Mesodermal cell (in vitro differentiated cells): ENCODE measurements at regions not wholly inside any gene's neighbourhood (a gene's known extent, or its start where the extent isn't known, plus 50 kb on each side); places are given as distances from the start of the nearest gene placed in this dataset.

Experiments used
- H3K27ac ChIP-seq: 2 replicates; pipeline ENCODE4 v1.7.0; 2013; ENCODE audit warnings: mild to moderate bottlenecking, low read depth, low read length, moderate library complexity; ENCODE audit not compliant: severe bottlenecking
- H3K36me3 ChIP-seq: 2 replicates; pipeline ENCODE4 v1.7.1; 2013; ENCODE audit warnings: mild to moderate bottlenecking, low read length, moderate library complexity; ENCODE audit not compliant: control insufficient read depth, insufficient read depth
- H3K4me1 ChIP-seq: one replicate; pipeline ENCODE4 v1.7.1; 2013; ENCODE audit warnings: mild to moderate bottlenecking, low read length; ENCODE audit not compliant: insufficient read depth, control insufficient read depth, poor library complexity, severe bottlenecking
- H3K4me3 ChIP-seq: 2 replicates; pipeline ENCODE4 v1.7.0; 2013; ENCODE audit warnings: low read length, control low read depth, mild to moderate bottlenecking; ENCODE audit not compliant: insufficient read depth, poor library complexity, severe bottlenecking; ENCODE audit errors: extremely low read depth
- H3K9me3 ChIP-seq: 2 replicates; pipeline ENCODE4 v1.7.1; 2013; ENCODE audit warnings: mild to moderate bottlenecking, low read length, moderate library complexity; ENCODE audit not compliant: control insufficient read depth
- WGBS, 2 experiments: methylation state at CpG; one replicate each; pipeline ENCODE4 v1.1.5; 2013; ENCODE audit warnings: missing lambda C conversion rate in 2 of 2; ENCODE audit not compliant: insufficient coverage in 2 of 2; 5-methylcytosine and 5-hydroxymethylcytosine counted together

DNA sequence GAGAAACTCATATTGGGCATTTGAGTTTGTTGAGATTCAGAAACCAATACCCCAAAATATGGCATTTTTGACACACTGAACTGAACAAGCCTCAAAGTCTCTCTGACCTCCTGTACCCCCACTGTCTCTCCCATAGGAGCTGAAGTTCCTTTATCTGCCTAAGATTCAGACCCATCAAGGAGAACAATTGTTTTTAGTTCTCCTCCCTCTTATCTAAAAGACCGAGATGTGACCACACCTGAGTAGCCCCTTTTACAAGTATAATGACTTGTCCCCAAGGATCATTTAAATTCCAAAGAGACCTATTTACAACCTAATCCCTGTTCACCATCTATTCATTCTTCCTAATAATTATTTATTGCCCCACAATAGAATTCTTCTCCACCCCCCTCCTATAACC, 122.1 kb upstream of the PLAAT1 start:
- Histone ChIP-seq H3K4me3 (no peak overlapping the region), H3K4me1 (no peaks in the 10 kb centered on the region)
- 89 to 100% methylated on average over 1 of the region's 1 CpG for WGBS, 2 experiments

GRCh38 chr3:193119926-193120325, 121.1 kb upstream of the PLAAT1 start:
- H3K4me1 ChIP-seq, result no peaks in the 10 kb centered on the region
- no peaks in the 10 kb centered on the region for H3K9me3 ChIP-seq
- no peak overlapping the region for H3K4me3 ChIP-seq
- no peak overlapping the region for H3K27ac ChIP-seq
- 100% methylated on average over 2 to 3 of the region's 3 CpGs for WGBS, 2 experiments
- H3K36me3 ChIP-seq, result no peaks in the 10 kb centered on the region

More for the DNA sequence above, 122.1 kb upstream of the PLAAT1 start:
- Histone ChIP-seq H3K27ac (no peak overlapping the region), H3K36me3 (no peaks in the 10 kb centered on the region), H3K9me3 (no peaks in the 10 kb centered on the region)

DNA sequence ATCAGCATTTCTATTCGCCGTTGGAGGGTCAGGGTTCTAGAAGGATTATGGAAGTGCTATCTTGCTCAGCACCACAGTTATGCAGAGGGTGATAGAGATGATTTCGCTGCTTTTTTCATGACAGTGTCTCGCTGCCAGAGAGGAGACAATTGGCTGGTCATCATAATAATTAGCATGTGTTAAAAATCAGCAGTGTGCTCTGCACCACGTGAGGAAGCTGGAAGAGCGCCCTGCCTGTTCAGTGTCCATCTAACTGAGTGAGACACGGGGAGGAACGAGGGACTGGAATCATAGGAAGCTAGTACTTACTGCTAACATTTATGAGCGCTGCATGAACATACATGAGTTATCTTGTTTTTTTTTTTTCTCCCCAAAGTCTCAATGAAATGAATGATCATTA, 116.2 kb upstream of the PLAAT1 start:
- H3K4me1 ChIP-seq, result no peaks in the 10 kb centered on the region
- H3K36me3 ChIP-seq, result no peaks in the 10 kb centered on the region
- H3K9me3 ChIP-seq, result no peaks in the 10 kb centered on the region
- no peak overlapping the region for H3K27ac ChIP-seq
- H3K4me3 ChIP-seq, result no peak overlapping the region
- WGBS, 2 experiments, result 83 to 87% methylated on average over 8 of the region's 9 CpGs

DNA sequence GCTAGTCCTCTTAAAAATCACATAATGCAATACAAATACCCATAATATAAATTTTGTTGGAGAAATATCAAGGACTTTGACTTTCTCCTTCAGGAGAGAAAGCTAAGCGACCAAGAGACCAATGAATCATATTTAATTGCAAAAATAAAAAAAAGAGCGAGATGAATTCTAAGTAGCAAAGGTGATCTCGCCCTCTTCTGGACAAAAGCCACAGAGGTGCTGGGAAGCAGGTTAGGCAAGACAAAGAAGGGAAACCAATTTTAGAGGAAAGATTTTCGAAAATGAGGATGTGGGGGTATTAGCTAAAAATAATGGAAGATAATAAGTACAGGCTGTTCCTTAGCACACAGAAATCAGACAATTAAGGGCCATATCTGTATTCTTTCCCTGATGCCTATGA, 111.4 kb upstream of the PLAAT1 start:
- 63 to 80% methylated on average over 2 to 3 of the region's 4 CpGs for WGBS, 2 experiments
- no peaks in the 10 kb centered on the region for H3K9me3 ChIP-seq
- H3K36me3 ChIP-seq, result no peaks in the 10 kb centered on the region

DNA sequence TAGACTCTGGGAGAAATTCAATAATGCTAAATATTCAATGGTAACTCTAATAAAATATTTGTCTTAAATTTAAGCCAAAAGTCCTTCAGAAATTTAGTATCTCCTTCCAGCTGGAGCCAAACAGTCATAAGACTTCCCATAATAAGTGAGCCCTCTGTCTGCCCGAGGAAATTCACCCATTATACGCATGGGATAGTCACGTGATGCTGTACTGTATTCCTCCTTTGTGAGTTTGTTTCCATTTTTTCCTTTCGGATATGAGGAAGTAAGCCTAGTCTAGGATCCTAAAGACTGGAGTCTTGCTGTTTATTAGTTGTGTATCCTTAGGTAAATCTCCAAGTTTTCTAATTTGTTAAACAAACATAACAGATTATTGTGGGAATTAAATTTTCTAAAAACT, 110.4 kb upstream of the PLAAT1 start:
- no peaks in the 10 kb centered on the region for H3K36me3 ChIP-seq
- WGBS, 2 experiments, result 96 to 100% methylated on average over 3 of the region's 4 CpGs
- peaks cover 9% of the 10 kb centered on the region for H3K4me1 ChIP-seq
- H3K27ac ChIP-seq, result no peak overlapping the region
- no peaks in the 10 kb centered on the region for H3K9me3 ChIP-seq
- no peak overlapping the region for H3K4me3 ChIP-seq

More for the DNA sequence above, 111.4 kb upstream of the PLAAT1 start:
- peaks cover 4% of the 10 kb centered on the region for H3K4me1 ChIP-seq
- no peak overlapping the region for H3K4me3 ChIP-seq
- H3K27ac ChIP-seq, result no peak overlapping the region

GRCh38 chr3:193132241-193132640, 108.8 kb upstream of the PLAAT1 start:
- Histone ChIP-seq H3K4me3 (no peak overlapping the region), H3K4me1 (peaks cover 9% of the 10 kb centered on the region), H3K36me3 (no peaks in the 10 kb centered on the region), H3K9me3 (no peaks in the 10 kb centered on the region), H3K27ac (no peak overlapping the region)
- WGBS, 2 experiments, result 100% methylated on average over 1 of the region's 2 CpGs; no CpG with 5 or more reads in 1 of the 2 experiments

DNA sequence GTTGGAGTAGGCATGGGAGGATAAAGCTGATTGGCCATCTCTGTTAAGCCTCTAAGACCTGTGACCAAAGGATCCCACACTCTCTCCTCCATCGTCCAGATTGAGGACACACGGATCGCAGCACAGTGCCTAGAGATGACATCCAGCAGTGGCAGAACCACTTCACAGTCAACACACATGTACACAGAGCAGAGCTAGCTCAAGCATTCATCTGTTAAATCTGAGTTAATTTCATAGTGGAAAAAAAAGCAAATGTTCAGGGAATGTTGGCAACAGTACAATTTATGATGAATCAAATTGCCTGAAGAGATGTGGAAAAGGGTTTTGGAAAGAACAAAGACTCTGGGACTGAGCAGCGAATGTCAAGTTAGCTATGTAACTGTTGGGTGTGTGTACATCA, 108.1 kb upstream of the PLAAT1 start:
- Histone ChIP-seq H3K4me1 (peaks cover 9% of the 10 kb centered on the region), H3K4me3 (no peak overlapping the region), H3K9me3 (no peaks in the 10 kb centered on the region), H3K27ac (no peak overlapping the region), H3K36me3 (no peaks in the 10 kb centered on the region)
- 100% methylated on average over 1 of the region's 4 CpGs; no CpG with 5 or more reads in 1 of the 2 experiments for WGBS, 2 experiments

DNA sequence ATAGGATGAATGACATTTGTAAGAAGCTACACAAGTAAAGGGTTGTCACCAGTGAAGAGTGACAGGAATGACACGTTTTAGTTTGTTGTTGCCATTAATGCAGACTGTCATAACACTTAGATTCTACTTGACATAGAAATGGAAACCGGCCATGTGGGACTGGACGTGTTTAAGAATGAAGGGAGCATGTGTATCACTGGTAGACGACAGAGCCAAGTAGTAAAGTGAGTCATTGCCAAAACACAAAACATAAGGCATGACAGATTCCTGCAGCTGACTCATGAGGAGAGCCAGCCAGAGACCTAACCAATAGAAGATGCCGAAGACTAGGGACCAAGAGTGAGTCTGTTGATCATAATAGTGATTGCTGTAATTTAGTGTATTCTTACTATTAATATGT, 106.2 kb upstream of the PLAAT1 start:
- no peaks in the 10 kb centered on the region for H3K36me3 ChIP-seq
- H3K9me3 ChIP-seq, result no peaks in the 10 kb centered on the region
- WGBS, 2 experiments, result 66 to 69% methylated on average over 2 to 4 of the region's 5 CpGs
- no peak overlapping the region for H3K27ac ChIP-seq
- H3K4me1 ChIP-seq, result peaks cover 9% of the 10 kb centered on the region
- H3K4me3 ChIP-seq, result no peak overlapping the region

DNA sequence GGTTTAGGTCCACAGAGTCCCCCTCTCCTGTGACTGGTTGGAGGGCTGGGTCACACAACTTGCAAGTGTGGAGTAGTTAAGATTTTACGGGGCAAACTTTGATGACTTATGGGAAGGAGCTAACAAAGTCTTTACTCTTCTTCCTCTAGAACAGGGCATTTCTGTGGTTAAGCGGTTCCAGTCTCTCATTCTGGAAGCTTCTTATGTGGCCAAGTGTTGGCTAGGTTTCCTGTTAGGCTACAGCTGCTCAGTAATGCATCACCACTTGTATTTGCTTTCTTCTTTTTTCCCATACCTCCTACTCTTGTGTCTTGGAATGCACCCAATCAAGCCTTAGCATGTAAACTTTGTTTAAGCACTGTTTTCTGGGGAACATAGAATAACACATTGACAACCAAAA, 100.6 kb upstream of the PLAAT1 start:
- H3K27ac ChIP-seq, result no peak overlapping the region
- WGBS, 2 experiments, result 83 to 93% methylated on average over 1 to 2 of the region's 2 CpGs

DNA sequence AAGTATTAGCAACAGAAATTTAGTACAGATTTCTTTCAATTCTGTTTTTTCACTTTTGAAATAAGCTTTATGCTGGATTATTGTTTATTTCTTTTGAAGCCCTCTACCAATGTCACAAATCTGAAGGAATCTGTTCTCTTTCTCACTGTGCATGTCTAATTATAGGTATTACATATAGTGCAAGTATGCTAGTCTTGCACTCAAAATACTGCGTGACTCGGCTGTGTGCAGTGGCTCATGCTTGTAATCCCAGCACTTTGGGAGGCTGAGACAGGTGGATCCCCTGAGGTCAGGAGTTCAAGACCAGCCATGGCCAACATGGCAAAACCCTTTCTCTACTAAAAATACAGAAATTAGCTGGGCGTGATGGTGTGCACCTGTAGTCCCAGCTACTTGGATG, 95.8 kb upstream of the PLAAT1 start:
- no peaks in the 10 kb centered on the region for H3K9me3 ChIP-seq
- H3K4me3 ChIP-seq, result no peak overlapping the region
- H3K27ac ChIP-seq, result no peak overlapping the region
- 100% methylated on average over 3 of the region's 3 CpGs for WGBS, 2 experiments
- no peaks in the 10 kb centered on the region for H3K4me1 ChIP-seq
- no peaks in the 10 kb centered on the region for H3K36me3 ChIP-seq

More for the DNA sequence above, 100.6 kb upstream of the PLAAT1 start:
- no peaks in the 10 kb centered on the region for H3K36me3 ChIP-seq
- H3K4me1 ChIP-seq, result peaks cover 2% of the 10 kb centered on the region
- H3K9me3 ChIP-seq, result no peaks in the 10 kb centered on the region
- no peak overlapping the region for H3K4me3 ChIP-seq

- H3K4me1 ChIP-seq, result no peaks in the 10 kb centered on the region
- H3K36me3 ChIP-seq, result no peaks in the 10 kb centered on the region
- H3K27ac ChIP-seq, result no peak overlapping the region
- H3K4me3 ChIP-seq, result no peak overlapping the region
- 80 to 95% methylated on average over 4 of the region's 5 CpGs for WGBS, 2 experiments
- no peaks in the 10 kb centered on the region for H3K9me3 ChIP-seq
Observed at GRCh38 chr3:193148688-193149473, 92.1 kb upstream of the PLAAT1 start.
